MM.1S (cell line): ENCODE measurements at regions not wholly inside any gene's neighbourhood (a gene's known extent, or its start where the extent isn't known, plus 50 kb on each side); places are given as distances from the start of the nearest gene placed in this dataset.

Experiments
- DNase-seq: peaks from one replicate; pipeline ENCODE4 v3.0.0-alpha.2; 2015
- H2AFZ ChIP-seq: fragments of 300-600 bp; sonication (generic); 2 replicates; pipeline ENCODE4 v1.6.0; 2016; ENCODE audit warnings: antibody characterized with exemption, low read length
- H3F3A ChIP-seq: fragments of 300-600 bp; sonication (generic); 2 replicates; pipeline ENCODE4 v1.6.1; 2016; ENCODE audit warnings: mild to moderate bottlenecking, antibody characterized with exemption, low read length, moderate library complexity, mixed read lengths; ENCODE audit not compliant: insufficient read depth
- H3K27ac ChIP-seq: fragments of 300-600 bp; sonication (generic); 2 replicates; pipeline ENCODE4 v1.5.1; 2016; ENCODE audit warnings: mild to moderate bottlenecking, low read length
- H3K27me3 ChIP-seq: fragments of 300-600 bp; sonication (generic); replicated peaks from 2 replicates; pipeline ENCODE4 v1.6.0; 2016; ENCODE audit warnings: low read length; ENCODE audit not compliant: insufficient read depth
- H3K36me3 ChIP-seq: fragments of 300-600 bp; sonication (generic); replicated peaks from 2 replicates; pipeline ENCODE4 v1.6.1; 2016; ENCODE audit warnings: mild to moderate bottlenecking, low read length, mixed read lengths; ENCODE audit not compliant: insufficient read depth
- H3K4me1 ChIP-seq: fragments of 300-600 bp; sonication (generic); 2 replicates; pipeline ENCODE4 v1.6.1; 2016; ENCODE audit warnings: low read length, mixed read lengths
- H3K4me2 ChIP-seq: fragments of 300-600 bp; sonication (generic); 2 replicates; pipeline ENCODE4 v1.6.0; 2016; ENCODE audit warnings: low read depth, low read length
- H3K4me3 ChIP-seq: fragments of 300-600 bp; sonication (generic); 2 replicates; pipeline ENCODE4 v1.5.1; 2016; ENCODE audit warnings: low read length, mixed read lengths
- H3K79me2 ChIP-seq: fragments of 300-600 bp; sonication (generic); 2 replicates; pipeline ENCODE4 v1.6.1; 2016; ENCODE audit warnings: mixed run types, low read length, mixed read lengths
- H3K9ac ChIP-seq: fragments of 300-600 bp; sonication (generic); 2 replicates; pipeline ENCODE4 v1.6.1; 2016; ENCODE audit warnings: low read length, mixed read lengths
- H3K9me2 ChIP-seq: fragments of 300-600 bp; sonication (generic); replicated peaks from 2 replicates; pipeline ENCODE4 v1.6.1; 2016; ENCODE audit warnings: mild to moderate bottlenecking, low read length, mixed read lengths; ENCODE audit not compliant: insufficient read depth
- H3K9me3 ChIP-seq: fragments of 300-600 bp; sonication (generic); replicated peaks from 2 replicates; pipeline ENCODE4 v1.6.1; 2016; ENCODE audit warnings: mild to moderate bottlenecking, low read length, mixed read lengths; ENCODE audit not compliant: insufficient read depth
- H4K20me1 ChIP-seq: fragments of 300-600 bp; sonication (generic); 2 replicates; pipeline ENCODE4 v1.6.1; 2016; ENCODE audit warnings: mild to moderate bottlenecking, low read length, moderate library complexity, mixed read lengths; ENCODE audit not compliant: insufficient read depth
- EZH2 ChIP-seq: fragments of 300-600 bp; sonication (generic); optimal IDR thresholded peaks from 2 replicates; pipeline ENCODE3; 2017; ENCODE audit warnings: low read depth, mild to moderate bottlenecking, antibody characterized with exemption, low read length, mixed read lengths
- EZH2phosphoT487 ChIP-seq: fragments of 300-600 bp; sonication (generic); IDR thresholded peaks from 2 replicates; pipeline ENCODE4 v1.6.1; 2018; ENCODE audit warnings: antibody characterized with exemption, low read length
- TF ChIP-seq, protein P1 (sequence below): fragments of 300-600 bp; sonication (generic); IDR thresholded peaks from 2 replicates; pipeline ENCODE4 v1.5.1; 2016; ENCODE audit warnings: antibody characterized with exemption, low read length, mixed read lengths

DNA sequence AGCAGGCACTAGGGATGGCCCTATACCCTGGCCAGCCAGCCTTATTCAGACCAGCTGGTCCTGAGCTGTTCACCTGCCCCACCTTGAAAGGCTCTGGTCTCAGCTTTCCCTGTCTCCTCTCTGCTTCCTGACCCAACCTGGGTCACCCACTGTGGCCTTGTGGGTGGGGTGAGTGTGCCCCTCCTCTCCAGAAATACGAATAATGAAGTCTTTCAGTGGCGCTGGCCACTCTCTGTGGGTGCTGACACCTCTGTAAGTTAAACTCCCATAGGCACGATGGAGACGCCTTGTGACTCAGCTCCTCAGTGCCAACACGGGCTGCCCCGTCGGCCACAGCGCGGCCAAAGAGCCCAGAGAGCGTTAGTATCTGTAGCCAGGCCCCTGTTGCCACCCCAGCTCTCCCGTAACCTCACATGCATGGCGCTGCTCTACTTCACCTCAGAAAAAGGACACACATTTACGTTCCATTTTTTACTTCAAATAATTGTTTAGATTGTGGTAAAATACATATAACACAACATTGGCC lies 74.6 kb upstream of the SEPTIN5 start:
- Histone ChIP-seq H3K9ac (no peak overlapping the region), H3K79me2 (no peaks in the 10 kb centered on the region), H3K27me3 (0 out of 2 replicates have a peak, but pooled peaks cover 6% of the 10 kb centered on the region), H3K36me3 (no peaks in the 10 kb centered on the region), H3K4me1 (no peaks in the 10 kb centered on the region), H4K20me1 (no peaks in the 10 kb centered on the region), H3K4me2 (no peak overlapping the region), H2AFZ (no peak overlapping the region), H3K4me3 (no peak overlapping the region), H3K9me3 (no peaks in the 10 kb centered on the region), H3F3A (no peaks in the 10 kb centered on the region), H3K9me2 (no peaks in the 10 kb centered on the region), H3K27ac (no peak overlapping the region)
- TF ChIP-seq EZH2 (no peak), EZH2phosphoT487 (no peak)
- TF ChIP-seq, protein P1, sequence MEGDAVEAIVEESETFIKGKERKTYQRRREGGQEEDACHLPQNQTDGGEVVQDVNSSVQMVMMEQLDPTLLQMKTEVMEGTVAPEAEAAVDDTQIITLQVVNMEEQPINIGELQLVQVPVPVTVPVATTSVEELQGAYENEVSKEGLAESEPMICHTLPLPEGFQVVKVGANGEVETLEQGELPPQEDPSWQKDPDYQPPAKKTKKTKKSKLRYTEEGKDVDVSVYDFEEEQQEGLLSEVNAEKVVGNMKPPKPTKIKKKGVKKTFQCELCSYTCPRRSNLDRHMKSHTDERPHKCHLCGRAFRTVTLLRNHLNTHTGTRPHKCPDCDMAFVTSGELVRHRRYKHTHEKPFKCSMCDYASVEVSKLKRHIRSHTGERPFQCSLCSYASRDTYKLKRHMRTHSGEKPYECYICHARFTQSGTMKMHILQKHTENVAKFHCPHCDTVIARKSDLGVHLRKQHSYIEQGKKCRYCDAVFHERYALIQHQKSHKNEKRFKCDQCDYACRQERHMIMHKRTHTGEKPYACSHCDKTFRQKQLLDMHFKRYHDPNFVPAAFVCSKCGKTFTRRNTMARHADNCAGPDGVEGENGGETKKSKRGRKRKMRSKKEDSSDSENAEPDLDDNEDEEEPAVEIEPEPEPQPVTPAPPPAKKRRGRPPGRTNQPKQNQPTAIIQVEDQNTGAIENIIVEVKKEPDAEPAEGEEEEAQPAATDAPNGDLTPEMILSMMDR = no peak
- no peak for DNase-seq

DNA sequence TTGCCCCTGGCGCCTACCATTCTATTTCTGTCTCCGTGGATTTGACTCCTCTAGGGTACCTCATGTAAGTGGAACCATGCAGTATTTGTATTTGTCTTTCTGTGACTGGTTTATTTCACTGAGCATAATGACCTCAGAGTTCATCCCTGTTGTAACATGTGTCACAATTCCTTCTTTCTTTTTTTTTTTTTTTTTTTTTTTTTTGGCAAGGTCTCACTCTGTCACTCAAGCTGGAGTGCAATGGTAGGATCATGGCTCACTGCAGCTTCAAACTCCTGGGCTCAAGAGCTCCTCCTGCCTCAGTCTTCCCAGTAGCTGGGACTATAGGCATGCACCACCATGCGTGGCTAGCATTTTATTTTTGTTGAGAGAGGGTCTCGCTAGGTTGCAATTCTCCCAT lies 74.0 kb upstream of the SEPTIN5 start:
- Histone ChIP-seq H3K9me3 (no peaks in the 10 kb centered on the region), H3K4me1 (no peaks in the 10 kb centered on the region), H3K9me2 (no peaks in the 10 kb centered on the region), H3K4me2 (no peak overlapping the region), H3K27ac (no peak overlapping the region), H3K4me3 (no peak overlapping the region), H3F3A (no peaks in the 10 kb centered on the region), H3K79me2 (no peaks in the 10 kb centered on the region), H3K27me3 (0 out of 2 replicates have a peak, but pooled peaks cover 6% of the 10 kb centered on the region), H4K20me1 (no peaks in the 10 kb centered on the region), H3K9ac (no peak overlapping the region), H2AFZ (no peak overlapping the region), H3K36me3 (no peaks in the 10 kb centered on the region)
- TF ChIP-seq EZH2phosphoT487 (no peak), EZH2 (no peak)
- TF ChIP-seq, protein P1 = no peak
- no peak for DNase-seq

DNA sequence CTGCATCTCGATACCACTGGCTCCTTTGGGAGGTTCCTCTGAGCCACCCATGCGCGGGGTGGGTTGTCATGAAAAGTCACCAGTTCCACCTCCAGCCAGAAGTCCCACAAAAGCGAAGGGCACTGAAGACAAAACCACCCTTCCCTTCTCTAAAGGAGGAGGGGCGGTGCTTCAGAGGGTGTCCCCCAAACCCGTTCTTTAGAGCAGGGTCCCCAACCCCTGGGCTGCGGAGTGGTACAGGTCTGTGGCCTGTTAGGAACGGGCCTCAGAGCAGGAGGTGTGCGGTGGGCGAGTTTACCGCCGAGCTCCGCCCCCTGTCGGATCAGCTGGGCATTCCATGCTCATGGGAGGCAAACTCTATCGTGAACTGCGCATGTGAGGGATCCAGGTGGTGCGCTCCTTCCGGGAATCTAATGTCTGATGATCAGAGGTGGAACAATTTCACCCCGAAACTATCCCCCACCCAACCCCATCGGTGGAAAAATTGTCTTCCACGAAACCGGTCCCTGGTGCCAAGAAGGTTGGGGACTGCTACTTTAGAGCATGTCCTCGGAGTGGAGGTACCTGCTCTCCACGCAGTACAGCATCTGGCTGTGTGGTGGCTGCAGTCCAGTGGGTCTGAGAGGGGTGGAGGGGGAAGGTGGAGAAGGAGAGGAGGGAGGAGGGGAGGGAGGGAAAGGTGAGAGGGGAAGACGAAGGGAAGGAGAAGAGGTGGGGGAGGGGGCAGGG lies 72.9 kb upstream of the SEPTIN5 start:
- Histone ChIP-seq H3K4me3 (no peak overlapping the region; the same call in 1 of the 2 replicates), H3K27me3 (0 out of 2 replicates have a peak, but pooled peaks cover 6% of the 10 kb centered on the region), H2AFZ (peak overlapping the region; percentile 65; the same call in 1 of the 2 replicates), H3K9me2 (no peaks in the 10 kb centered on the region), H3F3A (no peaks in the 10 kb centered on the region), H3K27ac (no peak overlapping the region), H3K9me3 (no peaks in the 10 kb centered on the region), H3K4me2 (peak overlapping the region; percentile 60), H3K4me1 (no peaks in the 10 kb centered on the region), H3K79me2 (no peaks in the 10 kb centered on the region), H4K20me1 (no peaks in the 10 kb centered on the region), H3K36me3 (no peaks in the 10 kb centered on the region), H3K9ac (no peak overlapping the region)
- peak; percentile 14 for DNase-seq
- TF ChIP-seq EZH2 = no peak
- TF ChIP-seq, protein P1 = peak; percentile 50
